ENCODE measurements at regions not wholly inside any gene's neighbourhood (a gene's known extent, or its start where the extent isn't known, plus 50 kb on each side); places are given as distances from the start of the nearest gene placed in this dataset.

DNA sequence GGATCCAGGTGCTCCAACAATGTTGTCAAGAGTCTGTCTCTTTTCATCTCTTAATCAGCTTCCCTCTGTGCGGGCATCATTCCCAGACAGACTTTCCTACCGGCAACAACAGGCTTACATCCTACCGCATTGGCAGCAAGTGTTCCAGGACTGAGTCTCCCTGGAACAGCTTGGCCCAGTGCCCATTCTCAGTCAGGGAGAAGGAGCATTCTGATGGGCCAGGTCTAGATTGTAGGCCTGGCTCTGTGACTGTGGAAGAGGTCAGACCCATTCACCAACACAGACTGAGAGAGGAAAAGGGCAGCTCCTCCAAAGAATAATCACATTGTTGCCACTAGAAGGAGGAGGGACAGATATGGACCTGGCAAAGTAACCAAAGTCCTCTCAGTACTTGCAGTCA is 68.1 kb upstream of the TMEM132E start:
- Mint-ChIP-seq H3K27me3 (peaks cover 13 to 62% (median 42%) of the 10 kb centered on the region in 5 donors), H3K4me1 (no peaks in the 10 kb centered on the region), H3K36me3 (no peaks in the 10 kb centered on the region), H3K9me3 (peaks cover 0 to 2% (median 0%) of the 10 kb centered on the region in 11 donors), H3K27ac (no peak overlapping the region), H3K4me3 (no peak overlapping the region)
- DNase-seq (no peak), ATAC-seq (no peak)
- ChIA-PET POLR2A (no interaction called here), CTCF (no interaction called here)
- Histone ChIP-seq H3K4me1 (ENCODE audit: control insufficient read depth in 2 of 2, insufficient read depth in 2 of 2, low read length in 2 of 2) (no peaks in the 10 kb centered on the region), H3K27ac (ENCODE audit: low read depth, low read length) (no peak overlapping the region), H3K36me3 (ENCODE audit: control insufficient read depth in 2 of 3, insufficient read depth in 3 of 3, low read length in 3 of 3) (no peaks in the 10 kb centered on the region), H3K27me3 (ENCODE audit: control insufficient read depth in 2 of 2, insufficient read depth in 2 of 2, low read length in 2 of 2) (no peaks in the 10 kb centered on the region), H3K9me3 (ENCODE audit: control insufficient read depth in 2 of 3, low read length in 3 of 3) (no peaks in the 10 kb centered on the region), H3K4me3 (ENCODE audit: low read length) (no peak overlapping the region)
- intact Hi-C loops (cut with micrococcal nuclease), result loop anchor here in 1 of 2 donors (10.0 kb wide), 1 partner anchor 76 kb away; no protein-coding TSS in a partner anchor

DNA sequence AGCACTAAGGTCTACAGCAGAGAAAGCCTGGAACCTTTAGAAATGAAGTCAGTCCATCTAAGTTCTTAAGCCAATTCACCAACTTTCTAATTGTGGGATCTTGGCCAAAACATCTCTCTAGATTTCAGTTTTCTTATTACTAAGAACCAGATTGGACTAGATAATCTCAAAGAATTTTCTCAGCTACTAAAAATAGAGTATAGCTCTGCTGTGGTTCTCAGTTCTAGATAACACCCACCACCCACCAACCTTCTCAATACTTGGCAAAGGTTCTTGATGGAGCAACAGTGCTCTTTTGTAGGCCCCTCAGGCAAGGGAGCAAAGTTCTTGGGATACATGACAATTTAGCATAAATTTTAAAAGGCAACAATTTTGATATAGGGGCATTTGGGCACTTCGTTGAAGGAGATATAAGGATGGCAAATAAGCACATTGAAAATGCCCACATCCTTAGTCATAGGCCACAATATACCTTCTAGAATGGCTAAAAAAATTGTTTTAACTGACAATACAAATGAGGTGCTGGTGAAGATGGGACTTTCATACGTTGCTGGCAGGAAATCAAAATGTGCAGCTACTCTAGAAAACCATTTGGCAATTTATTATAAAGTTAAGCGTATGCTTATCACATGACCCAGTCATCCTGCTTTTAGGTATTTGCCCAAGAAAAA is 74.4 kb upstream of the TMEM132E start:
- H3K4me3 ChIP-seq (ENCODE audit: low read length), result no peak overlapping the region
- peaks cover 0 to 4% (median 0%) of the 10 kb centered on the region in 7 donors for H3K4me1 Mint-ChIP-seq
- DNase-seq (no peak), ATAC-seq (no peak)
- POLR2A ChIA-PET, result no interaction called here
- peaks cover 19 to 65% (median 49%) of the 10 kb centered on the region in 5 donors for H3K27me3 Mint-ChIP-seq
- H3K9me3 ChIP-seq (ENCODE audit: control insufficient read depth in 2 of 3, low read length in 3 of 3), result no peaks in the 10 kb centered on the region
- peak overlapping the region in 1 of 10 donors; percentile 8 for H3K4me3 Mint-ChIP-seq
- CTCF ChIA-PET, result no interaction called here
- no peaks in the 10 kb centered on the region for H3K36me3 Mint-ChIP-seq
- intact Hi-C loops (cut with micrococcal nuclease), result no loop called here
- no peaks in the 10 kb centered on the region for H3K4me1 ChIP-seq (ENCODE audit: control insufficient read depth in 2 of 2, insufficient read depth in 2 of 2, low read length in 2 of 2)
- peaks cover 0 to 2% (median 0%) of the 10 kb centered on the region in 11 donors for H3K9me3 Mint-ChIP-seq
- H3K36me3 ChIP-seq (ENCODE audit: control insufficient read depth in 2 of 3, insufficient read depth in 3 of 3, low read length in 3 of 3), result no peaks in the 10 kb centered on the region
- H3K27ac Mint-ChIP-seq, result no peak overlapping the region
- H3K27ac ChIP-seq (ENCODE audit: low read depth, low read length), result no peak overlapping the region
- H3K27me3 ChIP-seq (ENCODE audit: control insufficient read depth in 2 of 2, insufficient read depth in 2 of 2, low read length in 2 of 2), result no peaks in the 10 kb centered on the region

DNA sequence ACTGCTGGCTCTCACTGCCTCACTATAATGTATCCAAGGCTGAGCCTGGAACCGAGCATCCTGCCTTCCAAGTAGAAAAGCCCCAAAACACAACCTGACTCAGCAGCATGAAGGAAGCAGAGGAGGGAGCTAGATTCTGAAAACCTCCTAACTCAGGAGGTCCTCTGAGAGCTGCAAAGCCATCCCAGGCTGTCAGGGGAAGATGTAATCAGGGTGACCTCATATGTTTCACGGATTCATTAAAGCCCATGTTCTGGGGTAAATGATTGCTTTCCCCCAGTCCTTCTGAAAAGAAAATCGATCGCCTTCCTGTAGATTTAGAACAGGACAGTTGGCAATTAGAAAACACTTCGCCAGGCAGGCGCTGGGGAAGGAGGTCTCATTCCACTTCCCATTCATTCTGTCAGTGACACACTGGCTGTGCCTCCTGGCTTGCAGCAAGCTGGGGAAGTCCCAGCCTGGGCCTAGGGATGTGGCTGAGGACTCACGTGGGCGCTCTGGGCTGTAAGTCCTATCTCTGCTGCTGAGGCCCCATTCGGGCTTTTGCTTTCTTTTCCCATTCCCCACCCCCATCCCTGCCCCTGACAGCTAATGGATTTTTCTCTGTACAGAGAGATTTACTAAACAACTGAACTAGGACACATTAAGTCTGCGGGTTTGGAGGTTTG is 75.7 kb upstream of the TMEM132E start:
- POLR2A ChIA-PET, result no interaction called here

DNA sequence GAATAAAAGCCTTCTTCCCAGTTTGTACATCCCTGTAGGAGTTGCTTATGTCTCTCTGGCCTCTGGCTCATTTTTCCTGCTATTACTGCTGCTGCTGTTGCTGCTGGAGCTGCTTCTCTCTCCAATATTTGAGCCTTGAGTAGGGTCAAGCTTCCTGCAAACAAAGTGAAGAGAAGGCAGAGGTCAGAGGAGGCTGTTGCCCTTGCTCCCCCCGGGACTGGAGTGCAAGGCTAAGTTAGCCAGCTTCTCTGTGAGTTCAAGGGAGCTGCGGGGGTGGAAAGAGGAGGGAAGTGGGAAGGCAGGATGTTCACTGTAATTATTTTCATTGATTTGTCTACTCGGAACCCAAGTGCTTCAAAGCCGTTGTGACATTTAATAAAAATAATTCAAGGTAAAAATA is 77.0 kb upstream of the TMEM132E start:
- ChIA-PET POLR2A (no interaction called here), CTCF (no interaction called here)
- no peaks in the 10 kb centered on the region for H3K9me3 ChIP-seq (ENCODE audit: control insufficient read depth in 2 of 3, low read length in 3 of 3)
- Mint-ChIP-seq H3K36me3 (no peaks in the 10 kb centered on the region), H3K4me1 (peaks cover 0 to 4% (median 0%) of the 10 kb centered on the region in 7 donors), H3K27me3 (peaks cover 15 to 50% (median 45%) of the 10 kb centered on the region in 5 donors), H3K9me3 (peaks cover 0 to 2% (median 0%) of the 10 kb centered on the region in 11 donors), H3K4me3 (no peak overlapping the region), H3K27ac (no peak overlapping the region)
- intact Hi-C loops (cut with micrococcal nuclease), result no loop called here
- H3K36me3 ChIP-seq (ENCODE audit: control insufficient read depth in 2 of 3, insufficient read depth in 3 of 3, low read length in 3 of 3), result no peaks in the 10 kb centered on the region
- no peaks in the 10 kb centered on the region for H3K4me1 ChIP-seq (ENCODE audit: control insufficient read depth in 2 of 2, insufficient read depth in 2 of 2, low read length in 2 of 2)
- H3K27ac ChIP-seq (ENCODE audit: low read depth, low read length), result no peak overlapping the region
- no peak for DNase-seq
- no peak overlapping the region for H3K4me3 ChIP-seq (ENCODE audit: low read length)
- ATAC-seq, result no peak
- H3K27me3 ChIP-seq (ENCODE audit: control insufficient read depth in 2 of 2, insufficient read depth in 2 of 2, low read length in 2 of 2), result no peaks in the 10 kb centered on the region

More for the DNA sequence above, 75.7 kb upstream of the TMEM132E start:
- Histone ChIP-seq H3K27me3 (ENCODE audit: control insufficient read depth in 2 of 2, insufficient read depth in 2 of 2, low read length in 2 of 2) (no peaks in the 10 kb centered on the region), H3K4me3 (ENCODE audit: low read length) (no peak overlapping the region), H3K4me1 (ENCODE audit: control insufficient read depth in 2 of 2, insufficient read depth in 2 of 2, low read length in 2 of 2) (no peaks in the 10 kb centered on the region), H3K9me3 (ENCODE audit: control insufficient read depth in 2 of 3, low read length in 3 of 3) (no peaks in the 10 kb centered on the region), H3K27ac (ENCODE audit: low read depth, low read length) (no peak overlapping the region), H3K36me3 (ENCODE audit: control insufficient read depth in 2 of 3, insufficient read depth in 3 of 3, low read length in 3 of 3) (no peaks in the 10 kb centered on the region)
- ATAC-seq (peak; percentile 70), DNase-seq (no peak)
- H3K27me3 Mint-ChIP-seq, result peaks cover 19 to 57% (median 48%) of the 10 kb centered on the region in 5 donors
- H3K4me3 Mint-ChIP-seq, result no peak overlapping the region
- peaks cover 0 to 2% (median 0%) of the 10 kb centered on the region in 11 donors for H3K9me3 Mint-ChIP-seq
- no peaks in the 10 kb centered on the region for H3K36me3 Mint-ChIP-seq
- CTCF ChIA-PET, result interaction anchor here (0.9 kb wide), 1 partner anchor 15 kb away, joined by 4 read pairs; no protein-coding TSS in a partner anchor
- H3K27ac Mint-ChIP-seq, result no peak overlapping the region
- H3K4me1 Mint-ChIP-seq, result peaks cover 0 to 4% (median 0%) of the 10 kb centered on the region in 7 donors
- intact Hi-C loops (cut with micrococcal nuclease), result no loop called here

DNA sequence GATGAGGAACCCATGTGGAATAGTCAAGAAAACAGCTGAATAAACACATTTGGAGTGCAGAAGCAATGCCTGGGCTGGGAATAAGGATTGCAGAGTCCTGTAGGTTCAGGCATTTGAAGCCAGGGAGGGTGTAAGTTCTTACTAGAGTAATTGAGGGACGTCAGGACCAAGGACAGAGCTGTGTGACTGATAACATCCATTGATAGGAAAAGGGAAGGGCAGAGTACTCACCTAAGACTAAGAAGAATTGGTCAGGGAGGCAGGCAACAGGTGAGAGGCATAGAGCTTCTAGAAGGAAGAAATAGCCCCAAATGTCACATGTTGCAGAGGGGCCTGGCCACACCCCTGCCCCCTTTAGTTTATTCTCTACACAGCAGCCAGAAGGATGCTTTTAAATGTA is 79.8 kb upstream of the TMEM132E start:
- H3K4me3 Mint-ChIP-seq, result no peak overlapping the region
- H3K36me3 ChIP-seq (ENCODE audit: control insufficient read depth in 2 of 3, insufficient read depth in 3 of 3, low read length in 3 of 3), result no peaks in the 10 kb centered on the region
- peaks cover 14 to 42% (median 30%) of the 10 kb centered on the region in 5 donors for H3K27me3 Mint-ChIP-seq
- H3K4me3 ChIP-seq (ENCODE audit: low read length), result no peak overlapping the region
- H3K4me1 Mint-ChIP-seq, result peaks cover 0 to 2% (median 0%) of the 10 kb centered on the region in 7 donors
- H3K4me1 ChIP-seq (ENCODE audit: control insufficient read depth in 2 of 2, insufficient read depth in 2 of 2, low read length in 2 of 2), result no peaks in the 10 kb centered on the region
- DNase-seq (no peak), ATAC-seq (no peak)
- no peak overlapping the region for H3K27ac ChIP-seq (ENCODE audit: low read depth, low read length)
- CTCF ChIA-PET, result no interaction called here
- POLR2A ChIA-PET, result no interaction called here
- intact Hi-C loops (cut with micrococcal nuclease), result no loop called here
- H3K36me3 Mint-ChIP-seq, result no peaks in the 10 kb centered on the region
- H3K27ac Mint-ChIP-seq, result no peak overlapping the region
- H3K27me3 ChIP-seq (ENCODE audit: control insufficient read depth in 2 of 2, insufficient read depth in 2 of 2, low read length in 2 of 2), result no peaks in the 10 kb centered on the region
- H3K9me3 ChIP-seq (ENCODE audit: control insufficient read depth in 2 of 3, low read length in 3 of 3), result no peaks in the 10 kb centered on the region
- H3K9me3 Mint-ChIP-seq, result peaks cover 0 to 2% (median 0%) of the 10 kb centered on the region in 11 donors

DNA sequence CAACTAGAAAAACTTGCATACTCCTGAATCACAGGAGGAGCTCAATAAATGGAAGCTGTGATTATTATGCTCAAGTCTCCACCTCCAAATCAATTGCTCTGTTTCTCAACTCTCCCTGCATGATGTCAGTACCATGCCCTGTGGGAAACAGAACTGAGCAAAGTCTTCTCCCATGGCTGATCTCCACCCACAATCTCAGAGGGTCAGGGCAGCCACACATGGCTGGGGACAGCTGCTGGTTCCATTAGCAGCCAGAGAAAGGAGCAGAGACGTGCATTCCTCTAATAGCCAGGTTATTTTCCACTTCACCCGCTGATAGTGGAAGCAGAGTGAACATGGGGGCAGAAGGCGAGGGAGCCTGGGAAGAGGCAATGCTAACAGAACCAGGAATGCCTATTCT is 85.5 kb upstream of the TMEM132E start:
- POLR2A ChIA-PET, result no interaction called here
- CTCF ChIA-PET, result no interaction called here
- H3K27me3 Mint-ChIP-seq, result peaks cover 12 to 47% (median 42%) of the 10 kb centered on the region in 5 donors

DNA sequence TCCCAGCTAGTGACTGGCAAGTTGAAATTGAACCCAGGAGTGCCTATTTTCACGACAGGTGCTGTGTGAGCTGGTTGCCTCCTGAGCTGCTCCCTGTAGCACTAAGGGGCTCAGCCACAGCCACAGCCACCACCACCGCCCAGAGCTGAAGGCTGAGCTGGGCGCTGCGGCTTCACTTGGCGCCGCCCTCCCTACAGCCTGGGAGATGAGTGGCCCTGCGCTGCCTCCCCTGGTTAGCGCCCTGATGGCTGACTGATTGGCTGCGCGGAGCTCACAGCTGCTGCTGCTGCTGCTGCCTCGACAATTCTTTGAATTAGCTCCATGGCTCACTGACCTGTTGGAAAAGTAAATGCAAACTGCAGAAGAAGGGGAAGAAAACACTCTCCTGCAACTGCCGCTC is 91.8 kb upstream of the TMEM132E start:
- no peaks in the 10 kb centered on the region for H3K27me3 ChIP-seq (ENCODE audit: control insufficient read depth in 2 of 2, insufficient read depth in 2 of 2, low read length in 2 of 2)
- DNase-seq (no peak), ATAC-seq (no peak)
- ChIA-PET POLR2A (no interaction called here), CTCF (no interaction called here)
- H3K4me3 ChIP-seq (ENCODE audit: low read length), result no peak overlapping the region
- Mint-ChIP-seq H3K27ac (no peak overlapping the region), H3K4me1 (no peaks in the 10 kb centered on the region), H3K27me3 (peaks cover 18 to 71% (median 47%) of the 10 kb centered on the region in 5 donors), H3K9me3 (peaks cover 0 to 2% (median 0%) of the 10 kb centered on the region in 11 donors), H3K4me3 (no peak overlapping the region), H3K36me3 (no peaks in the 10 kb centered on the region)
- no peaks in the 10 kb centered on the region for H3K9me3 ChIP-seq (ENCODE audit: control insufficient read depth in 2 of 3, low read length in 3 of 3)
- H3K27ac ChIP-seq (ENCODE audit: low read depth, low read length), result no peak overlapping the region
- H3K36me3 ChIP-seq (ENCODE audit: control insufficient read depth in 2 of 3, insufficient read depth in 3 of 3, low read length in 3 of 3), result no peaks in the 10 kb centered on the region
- intact Hi-C loops (cut with micrococcal nuclease), result no loop called here
- no peaks in the 10 kb centered on the region for H3K4me1 ChIP-seq (ENCODE audit: control insufficient read depth in 2 of 2, insufficient read depth in 2 of 2, low read length in 2 of 2)

More for the DNA sequence above, 85.5 kb upstream of the TMEM132E start:
- Mint-ChIP-seq H3K4me1 (no peaks in the 10 kb centered on the region), H3K27ac (no peak overlapping the region), H3K9me3 (peaks cover 0 to 2% (median 0%) of the 10 kb centered on the region in 11 donors), H3K36me3 (no peaks in the 10 kb centered on the region), H3K4me3 (no peak overlapping the region)
- H3K9me3 ChIP-seq (ENCODE audit: control insufficient read depth in 2 of 3, low read length in 3 of 3), result no peaks in the 10 kb centered on the region
- H3K36me3 ChIP-seq (ENCODE audit: control insufficient read depth in 2 of 3, insufficient read depth in 3 of 3, low read length in 3 of 3), result no peaks in the 10 kb centered on the region
- no peak overlapping the region for H3K4me3 ChIP-seq (ENCODE audit: low read length)
- no peaks in the 10 kb centered on the region for H3K4me1 ChIP-seq (ENCODE audit: control insufficient read depth in 2 of 2, insufficient read depth in 2 of 2, low read length in 2 of 2)
- H3K27ac ChIP-seq (ENCODE audit: low read depth, low read length), result no peak overlapping the region
- no peak for DNase-seq
- no peaks in the 10 kb centered on the region for H3K27me3 ChIP-seq (ENCODE audit: control insufficient read depth in 2 of 2, insufficient read depth in 2 of 2, low read length in 2 of 2)
- intact Hi-C loops (cut with micrococcal nuclease), result no loop called here
- ATAC-seq, result no peak

All from naive thymus-derived CD4-positive, alpha-beta T cell (primary cell).